GM12878 (cell line): ENCODE measurements at regions not wholly inside any gene's neighbourhood (a gene's known extent, or its start where the extent isn't known, plus 50 kb on each side); places are given as distances from the start of the nearest gene placed in this dataset.

ENCODE experiments used
- ATAC-seq: fragments of 200-7000 bp; cut with Tn5 transposase; 3 replicates; pipeline ENCODE4 v1.9.1; 2020; ENCODE audit warnings: mild to moderate bottlenecking, moderate library complexity
- BruUV-seq: library from RNA; stranded (reverse); fragments of 400-500 nt; replicated peaks from 2 replicates; lab custom pipeline; 2021; lab: Mats Ljungman, UMichigan
- CTCF ChIA-PET: fragments of 300-600 bp; sonication (Branson Sonifier 250); formaldehyde crosslinking; extraction: SDS; loops from one replicate; lab custom pipeline; 2021; ENCODE audit warnings: inconsistent platforms; lab: Yijun Ruan, JAX
- POLR2A ChIA-PET: fragments of 350-600 bp; formaldehyde crosslinking; extraction: SDS; loops from one replicate; lab custom pipeline; 2021; ENCODE audit warnings: inconsistent platforms; lab: Charles Lee
- RAD21 ChIA-PET: fragments of 300-600 bp; sonication (Branson Sonifier 250); formaldehyde crosslinking; loops from one replicate; lab custom pipeline; 2023; ENCODE audit warnings: antibody characterized with exemption; ENCODE audit not compliant: unreplicated experiment; lab: Charles Lee
- SMC1A ChIA-PET: fragments of 300-600 bp; sonication (Branson Sonifier 250); formaldehyde crosslinking; loops from one replicate; lab custom pipeline; 2023; ENCODE audit not compliant: unreplicated experiment, uncharacterized antibody; lab: Charles Lee
- DNase-seq: peaks from one replicate; pipeline ENCODE4 v3.0.0-alpha.2; 2011; ENCODE audit warnings: low read depth, low spot score
- FAIRE-seq: peaks from 3 replicates; lab custom pipeline; 2011; peaks lifted over from hg19 to GRCh38; lab: Jason Lieb, UNC
- H2AFZ ChIP-seq: 2 replicates; pipeline ENCODE4 v1.6.0; 2011; ENCODE audit warnings: low read depth, low read length, control low read depth; ENCODE audit not compliant: control insufficient read depth
- H3K27ac ChIP-seq: 2 replicates; pipeline ENCODE4 v1.5.1; 2011; ENCODE audit warnings: control low read depth; ENCODE audit not compliant: control insufficient read depth, insufficient read depth
- H3K27me3 ChIP-seq, 2 experiments: replicated peaks in 1 of 2; 2 replicates each; pipeline versions ENCODE4 v1.6.0 to v1.6.1; 2011; ENCODE audit warnings: low read length in 1 of 2; ENCODE audit not compliant: control insufficient read depth in 2 of 2, insufficient read depth in 2 of 2
- H3K36me3 ChIP-seq, 2 experiments: 2 replicates each; pipeline ENCODE4 v1.5.1; 2011; ENCODE audit warnings: low read length in 1 of 2; ENCODE audit not compliant: control insufficient read depth in 2 of 2, insufficient read depth in 2 of 2
- H3K4me1 ChIP-seq: 2 replicates; pipeline ENCODE4 v1.6.1; 2011; ENCODE audit warnings: mild to moderate bottlenecking, low read length, moderate library complexity, mixed read lengths; ENCODE audit not compliant: control insufficient read depth, insufficient read depth
- H3K4me2 ChIP-seq: 2 replicates; pipeline ENCODE4 v1.6.0; 2011; ENCODE audit warnings: control low read depth; ENCODE audit not compliant: control insufficient read depth, insufficient read depth
- H3K4me3 ChIP-seq: fragments of 200-600 bp; sonication (generic); 2 replicates; pipeline ENCODE4 v1.5.1; 2016
- H3K79me2 ChIP-seq: 2 replicates; pipeline ENCODE4 v1.6.0; 2011; ENCODE audit warnings: low read length; ENCODE audit not compliant: control insufficient read depth, insufficient read depth
- H3K9ac ChIP-seq: 2 replicates; pipeline ENCODE4 v1.8.0; 2011; ENCODE audit warnings: low read length, control low read depth, mixed read lengths; ENCODE audit not compliant: control insufficient read depth, insufficient read depth
- H3K9me3 ChIP-seq: replicated peaks from 3 replicates; pipeline ENCODE4 v1.5.1; 2011; ENCODE audit warnings: mild to moderate bottlenecking, low read length; ENCODE audit not compliant: control insufficient read depth, insufficient read depth
- H4K20me1 ChIP-seq: 2 replicates; pipeline ENCODE4 v1.6.0; 2011; ENCODE audit not compliant: control insufficient read depth, insufficient read depth
- CBX3 ChIP-seq: fragments of 200-600 bp; sonication (generic); IDR thresholded peaks from 2 replicates; pipeline ENCODE4 v1.6.1; 2016; ENCODE audit warnings: low read depth, borderline replicate concordance
- EP300 ChIP-seq, 2 experiments: fragments of 150-350 bp in 1 of 2; IDR thresholded peaks; 2 replicates each; pipeline ENCODE4 v1.6.1; 2011 to 2012; ENCODE audit warnings: low read depth in 2 of 2, low read length in 2 of 2, borderline replicate concordance in 1 of 2, improper control_type of control experiment in 1 of 2, inconsistent platforms in 1 of 2; ENCODE audit not compliant: control insufficient read depth in 1 of 2
- NR2C2 ChIP-seq: IDR thresholded peaks from 2 replicates; pipeline ENCODE4 v1.6.1; 2011; ENCODE audit warnings: borderline replicate concordance, low read depth; ENCODE audit not compliant: control insufficient read depth, insufficient read length
- SIX5 ChIP-seq: IDR thresholded peaks from 2 replicates; pipeline ENCODE4 v1.6.1; 2011; ENCODE audit warnings: mild to moderate bottlenecking, low read depth, low read length, moderate library complexity; ENCODE audit not compliant: severe bottlenecking
- SREBF2 ChIP-seq: IDR thresholded peaks from 2 replicates; pipeline ENCODE4 v1.6.1; 2012; ENCODE audit warnings: mild to moderate bottlenecking, low read length
- TCF3 ChIP-seq: IDR thresholded peaks from 2 replicates; pipeline ENCODE4 v1.6.1; 2012; ENCODE audit warnings: low read depth, mild to moderate bottlenecking, low read length, borderline replicate concordance; ENCODE audit not compliant: insufficient read depth
- ZNF207 ChIP-seq: fragments of 450-650 bp; IDR thresholded peaks from 2 replicates; pipeline ENCODE4 v1.6.1; 2014; ENCODE audit warnings: antibody characterized with exemption, mild to moderate bottlenecking, borderline replicate concordance
- WGBS: methylation state at CpG from one replicate; pipeline ENCODE4 v1.1.6; 2016; ENCODE audit warnings: low lambda C conversion rate; ENCODE audit not compliant: insufficient replicate concordance, insufficient coverage; ENCODE audit errors: missing lambda C conversion rate; 5-methylcytosine and 5-hydroxymethylcytosine counted together
- in situ Hi-C: fragments of 300-500 bp; cut with MboI; formaldehyde crosslinking; loops from 9 replicates; pipeline ENCODE4 v1.14.3; 2018; ENCODE audit warnings: mixed read lengths
- intact Hi-C: fragments of 100-400 bp; cut with micrococcal nuclease; formaldehyde crosslinking; loops from one replicate; pipeline ENCODE4 v1.14.2; 2022; ENCODE audit not compliant: unreplicated experiment
- TF ChIP-seq, protein P1 (sequence below): fragments of 450-650 bp; IDR thresholded peaks from 2 replicates; pipeline ENCODE4 v1.6.1; 2016; ENCODE audit warnings: mild to moderate bottlenecking, moderate library complexity, borderline replicate concordance
- TF ChIP-seq, protein P2 (sequence below): fragments of 450-650 bp; conservative IDR thresholded peaks from 2 replicates; pipeline ENCODE4 v1.6.1; 2017; ENCODE audit warnings: mild to moderate bottlenecking, moderate library complexity
- TF ChIP-seq, protein P3 (sequence below): IDR thresholded peaks from 2 replicates; pipeline ENCODE4 v1.6.1; 2011; ENCODE audit warnings: borderline replicate concordance, low read depth, mild to moderate bottlenecking, moderate library complexity, mixed read lengths, low read length; ENCODE audit not compliant: insufficient read depth; ENCODE audit errors: extremely low read length
- TF ChIP-seq, protein P4 (sequence below): fragments of 450-650 bp; formaldehyde crosslinking; IDR thresholded peaks from 2 replicates; pipeline ENCODE4 v1.5.0; 2022; ENCODE audit warnings: mild to moderate bottlenecking, missing genetic modification characterization

DNA sequence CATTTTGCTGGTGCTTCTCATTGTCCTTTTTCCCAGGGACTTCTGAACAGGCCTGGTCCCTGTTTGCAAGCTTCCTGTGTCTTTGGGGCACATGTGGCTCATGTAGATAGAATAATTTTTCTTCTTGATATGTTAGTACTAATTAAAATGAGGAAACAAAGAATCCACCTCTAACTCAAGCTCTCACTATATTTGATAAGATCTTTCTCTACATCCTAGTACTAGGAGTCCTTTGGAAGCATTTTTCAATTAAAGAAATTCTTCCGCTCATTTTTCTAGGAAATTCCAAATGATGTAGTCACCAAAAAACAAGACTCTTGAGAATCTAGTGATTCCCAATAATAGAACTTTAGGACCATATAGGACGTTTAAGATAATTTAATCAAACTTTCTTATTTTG, 165.3 kb downstream of the SEC61B start:
- Histone ChIP-seq H3K9ac (no peak overlapping the region), H3K4me3 (no peak overlapping the region), H3K4me1 (no peaks in the 10 kb centered on the region), H3K9me3 (no peaks in the 10 kb centered on the region), H3K36me3 (no peaks in the 10 kb centered on the region), H2AFZ (no peak overlapping the region), H3K4me2 (no peak overlapping the region), H3K27ac (no peak overlapping the region), H3K79me2 (no peaks in the 10 kb centered on the region), H4K20me1 (no peaks in the 10 kb centered on the region), H3K27me3 (no peaks in the 10 kb centered on the region)
- no TSS peak for BruUV-seq
- SMC1A ChIA-PET: no interaction called here
- ATAC-seq: no peak
- WGBS: 50% methylated on average over 2 of the region's 2 CpGs
- intact Hi-C loops: no loop called here
- CTCF ChIA-PET: no interaction called here
- FAIRE-seq: no peak
- RAD21 ChIA-PET: no interaction called here
- in situ Hi-C loops: no loop called here
- POLR2A ChIA-PET: no interaction called here
- DNase-seq: no peak
- TF ChIP-seq SREBF2 (no peak), CBX3 (no peak), SIX5 (no peak), EP300 (IDR thresholded peaks at IDR 0.05; ENCODE audit: borderline replicate concordance in 1 of 2, control insufficient read depth in 1 of 2, low read depth in 2 of 2, low read length in 2 of 2) (no peak), TCF3 (no peak), NR2C2 (no peak), ZNF207 (no peak)
- TF ChIP-seq, protein P1, sequence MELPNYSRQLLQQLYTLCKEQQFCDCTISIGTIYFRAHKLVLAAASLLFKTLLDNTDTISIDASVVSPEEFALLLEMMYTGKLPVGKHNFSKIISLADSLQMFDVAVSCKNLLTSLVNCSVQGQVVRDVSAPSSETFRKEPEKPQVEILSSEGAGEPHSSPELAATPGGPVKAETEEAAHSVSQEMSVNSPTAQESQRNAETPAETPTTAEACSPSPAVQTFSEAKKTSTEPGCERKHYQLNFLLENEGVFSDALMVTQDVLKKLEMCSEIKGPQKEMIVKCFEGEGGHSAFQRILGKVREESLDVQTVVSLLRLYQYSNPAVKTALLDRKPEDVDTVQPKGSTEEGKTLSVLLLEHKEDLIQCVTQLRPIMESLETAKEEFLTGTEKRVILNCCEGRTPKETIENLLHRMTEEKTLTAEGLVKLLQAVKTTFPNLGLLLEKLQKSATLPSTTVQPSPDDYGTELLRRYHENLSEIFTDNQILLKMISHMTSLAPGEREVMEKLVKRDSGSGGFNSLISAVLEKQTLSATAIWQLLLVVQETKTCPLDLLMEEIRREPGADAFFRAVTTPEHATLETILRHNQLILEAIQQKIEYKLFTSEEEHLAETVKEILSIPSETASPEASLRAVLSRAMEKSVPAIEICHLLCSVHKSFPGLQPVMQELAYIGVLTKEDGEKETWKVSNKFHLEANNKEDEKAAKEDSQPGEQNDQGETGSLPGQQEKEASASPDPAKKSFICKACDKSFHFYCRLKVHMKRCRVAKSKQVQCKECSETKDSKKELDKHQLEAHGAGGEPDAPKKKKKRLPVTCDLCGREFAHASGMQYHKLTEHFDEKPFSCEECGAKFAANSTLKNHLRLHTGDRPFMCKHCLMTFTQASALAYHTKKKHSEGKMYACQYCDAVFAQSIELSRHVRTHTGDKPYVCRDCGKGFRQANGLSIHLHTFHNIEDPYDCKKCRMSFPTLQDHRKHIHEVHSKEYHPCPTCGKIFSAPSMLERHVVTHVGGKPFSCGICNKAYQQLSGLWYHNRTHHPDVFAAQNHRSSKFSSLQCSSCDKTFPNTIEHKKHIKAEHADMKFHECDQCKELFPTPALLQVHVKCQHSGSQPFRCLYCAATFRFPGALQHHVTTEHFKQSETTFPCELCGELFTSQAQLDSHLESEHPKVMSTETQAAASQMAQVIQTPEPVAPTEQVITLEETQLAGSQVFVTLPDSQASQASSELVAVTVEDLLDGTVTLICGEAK: no peak
- TF ChIP-seq, protein P2, sequence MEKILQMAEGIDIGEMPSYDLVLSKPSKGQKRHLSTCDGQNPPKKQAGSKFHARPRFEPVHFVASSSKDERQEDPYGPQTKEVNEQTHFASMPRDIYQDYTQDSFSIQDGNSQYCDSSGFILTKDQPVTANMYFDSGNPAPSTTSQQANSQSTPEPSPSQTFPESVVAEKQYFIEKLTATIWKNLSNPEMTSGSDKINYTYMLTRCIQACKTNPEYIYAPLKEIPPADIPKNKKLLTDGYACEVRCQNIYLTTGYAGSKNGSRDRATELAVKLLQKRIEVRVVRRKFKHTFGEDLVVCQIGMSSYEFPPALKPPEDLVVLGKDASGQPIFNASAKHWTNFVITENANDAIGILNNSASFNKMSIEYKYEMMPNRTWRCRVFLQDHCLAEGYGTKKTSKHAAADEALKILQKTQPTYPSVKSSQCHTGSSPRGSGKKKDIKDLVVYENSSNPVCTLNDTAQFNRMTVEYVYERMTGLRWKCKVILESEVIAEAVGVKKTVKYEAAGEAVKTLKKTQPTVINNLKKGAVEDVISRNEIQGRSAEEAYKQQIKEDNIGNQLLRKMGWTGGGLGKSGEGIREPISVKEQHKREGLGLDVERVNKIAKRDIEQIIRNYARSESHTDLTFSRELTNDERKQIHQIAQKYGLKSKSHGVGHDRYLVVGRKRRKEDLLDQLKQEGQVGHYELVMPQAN: no peak
- TF ChIP-seq, protein P3, sequence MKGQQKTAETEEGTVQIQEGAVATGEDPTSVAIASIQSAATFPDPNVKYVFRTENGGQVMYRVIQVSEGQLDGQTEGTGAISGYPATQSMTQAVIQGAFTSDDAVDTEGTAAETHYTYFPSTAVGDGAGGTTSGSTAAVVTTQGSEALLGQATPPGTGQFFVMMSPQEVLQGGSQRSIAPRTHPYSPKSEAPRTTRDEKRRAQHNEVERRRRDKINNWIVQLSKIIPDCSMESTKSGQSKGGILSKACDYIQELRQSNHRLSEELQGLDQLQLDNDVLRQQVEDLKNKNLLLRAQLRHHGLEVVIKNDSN: no peak
- TF ChIP-seq, protein P4, sequence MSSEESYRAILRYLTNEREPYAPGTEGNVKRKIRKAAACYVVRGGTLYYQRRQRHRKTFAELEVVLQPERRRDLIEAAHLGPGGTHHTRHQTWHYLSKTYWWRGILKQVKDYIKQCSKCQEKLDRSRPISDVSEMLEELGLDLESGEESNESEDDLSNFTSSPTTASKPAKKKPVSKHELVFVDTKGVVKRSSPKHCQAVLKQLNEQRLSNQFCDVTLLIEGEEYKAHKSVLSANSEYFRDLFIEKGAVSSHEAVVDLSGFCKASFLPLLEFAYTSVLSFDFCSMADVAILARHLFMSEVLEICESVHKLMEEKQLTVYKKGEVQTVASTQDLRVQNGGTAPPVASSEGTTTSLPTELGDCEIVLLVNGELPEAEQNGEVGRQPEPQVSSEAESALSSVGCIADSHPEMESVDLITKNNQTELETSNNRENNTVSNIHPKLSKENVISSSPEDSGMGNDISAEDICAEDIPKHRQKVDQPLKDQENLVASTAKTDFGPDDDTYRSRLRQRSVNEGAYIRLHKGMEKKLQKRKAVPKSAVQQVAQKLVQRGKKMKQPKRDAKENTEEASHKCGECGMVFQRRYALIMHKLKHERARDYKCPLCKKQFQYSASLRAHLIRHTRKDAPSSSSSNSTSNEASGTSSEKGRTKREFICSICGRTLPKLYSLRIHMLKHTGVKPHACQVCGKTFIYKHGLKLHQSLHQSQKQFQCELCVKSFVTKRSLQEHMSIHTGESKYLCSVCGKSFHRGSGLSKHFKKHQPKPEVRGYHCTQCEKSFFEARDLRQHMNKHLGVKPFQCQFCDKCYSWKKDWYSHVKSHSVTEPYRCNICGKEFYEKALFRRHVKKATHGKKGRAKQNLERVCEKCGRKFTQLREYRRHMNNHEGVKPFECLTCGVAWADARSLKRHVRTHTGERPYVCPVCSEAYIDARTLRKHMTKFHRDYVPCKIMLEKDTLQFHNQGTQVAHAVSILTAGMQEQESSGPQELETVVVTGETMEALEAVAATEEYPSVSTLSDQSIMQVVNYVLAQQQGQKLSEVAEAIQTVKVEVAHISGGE: no peak
